RWPE1 (cell line): ENCODE measurements at regions not wholly inside any gene's neighbourhood (a gene's known extent, or its start where the extent isn't known, plus 50 kb on each side); places are given as distances from the start of the nearest gene placed in this dataset.
A peak's percentile ranks its signal among the peaks of the same experiment; 100 is the strongest.

Experiments
- CTCF ChIA-PET: fragments of 350-600 bp; sonication (Branson Sonifier 250); formaldehyde crosslinking; extraction: SDS; loops from one replicate; lab custom pipeline; 2021; lab: Yijun Ruan, JAX
- POLR2A ChIA-PET: fragments of 400-600 bp; formaldehyde crosslinking; extraction: SDS; loops from one replicate; lab custom pipeline; 2020; ENCODE audit warnings: antibody characterized with exemption; ENCODE audit not compliant: low non-redundant PET; lab: Yijun Ruan, JAX
- DNase-seq: peaks from one replicate; pipeline ENCODE4 v3.0.0; 2012; ENCODE audit warnings: low spot score
- H3K27ac ChIP-seq: fragments of 450-650 bp; 2 replicates; pipeline ENCODE4 v1.5.1; 2017
- CTCF ChIP-seq: fragments of 450-650 bp; conservative IDR thresholded peaks from 2 replicates; pipeline ENCODE4 v1.5.1; 2017; ENCODE audit warnings: low read depth, mild to moderate bottlenecking

DNA sequence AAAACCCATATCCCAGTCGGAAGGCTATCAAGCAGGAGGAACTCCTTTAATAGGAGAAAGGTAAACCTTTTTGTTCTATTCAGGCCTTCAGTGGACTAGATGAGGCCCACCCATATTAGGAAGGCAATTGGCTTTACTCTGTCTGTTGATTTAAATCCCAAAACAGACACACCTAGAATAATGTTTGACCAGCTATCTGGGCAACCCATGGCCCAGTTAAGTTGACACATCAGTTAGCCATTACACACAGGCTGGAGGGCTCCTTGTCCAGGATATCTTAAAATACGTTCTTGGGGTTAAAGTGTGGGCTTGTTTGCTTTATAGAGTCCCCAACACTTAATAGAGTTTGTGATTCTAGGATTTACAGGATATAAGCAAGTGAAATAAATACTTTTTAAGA lies 339.0 kb upstream of the PRKCQ start:
- no peak for TF ChIP-seq CTCF
- DNase-seq: no peak
- CTCF ChIA-PET: no interaction called here
- no peak overlapping the region for H3K27ac ChIP-seq
- POLR2A ChIA-PET: no interaction called here

DNA sequence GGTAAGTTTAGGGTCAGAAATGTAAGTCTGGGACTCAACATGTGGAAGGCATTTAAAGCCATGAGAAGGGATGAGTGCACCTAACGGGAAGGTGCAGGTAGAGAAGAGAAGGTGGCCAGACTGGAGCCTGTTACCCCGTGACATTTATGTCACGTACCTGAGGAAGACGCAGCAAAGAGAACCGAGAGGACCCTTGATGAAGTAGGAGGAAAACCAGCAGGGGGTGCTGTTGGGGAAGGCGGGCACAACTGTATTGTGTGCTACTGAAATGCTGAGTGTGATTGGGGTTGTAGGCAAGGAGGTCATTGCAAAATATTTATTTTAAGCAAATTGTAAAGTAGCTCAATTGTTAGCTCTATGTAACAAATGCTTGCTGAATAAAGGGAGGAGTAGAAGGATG lies 338.2 kb upstream of the PRKCQ start:
- no peak for DNase-seq
- no peak for TF ChIP-seq CTCF
- CTCF ChIA-PET: no interaction called here
- POLR2A ChIA-PET: no interaction called here
- no peak overlapping the region for H3K27ac ChIP-seq

GRCh38 chr10:6917125-6917524 lies 337.0 kb upstream of the PRKCQ start:
- DNase-seq: no peak
- no peak overlapping the region for H3K27ac ChIP-seq
- ChIA-PET POLR2A (no interaction called here), CTCF (interaction anchor here (0.6 to 1.0 kb wide), 2 partner anchors 131 to 493 kb away, joined by 3 to 4 read pairs; partner anchors contain the start of gene SFMBT2)
- TF ChIP-seq CTCF: no peak

DNA sequence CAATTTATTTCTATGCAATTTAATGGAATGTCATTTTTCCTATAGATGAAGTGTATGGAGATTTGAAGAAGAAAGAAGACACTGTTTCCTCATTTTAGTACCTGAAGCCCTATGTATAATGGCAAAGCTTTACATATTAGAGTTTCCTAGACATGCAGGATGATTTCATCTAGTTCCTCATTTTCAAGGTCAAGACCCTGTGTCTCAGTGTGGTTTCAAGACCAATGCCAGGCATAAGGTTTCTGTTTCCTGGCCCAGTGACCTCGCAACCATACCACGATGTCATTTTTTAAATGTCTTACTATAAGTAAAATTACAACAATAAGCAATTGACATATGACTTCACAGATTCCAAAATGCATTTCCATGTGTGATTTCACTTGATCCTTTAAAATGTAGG lies 336.5 kb upstream of the PRKCQ start:
- TF ChIP-seq CTCF: no peak
- POLR2A ChIA-PET: no interaction called here

DNA sequence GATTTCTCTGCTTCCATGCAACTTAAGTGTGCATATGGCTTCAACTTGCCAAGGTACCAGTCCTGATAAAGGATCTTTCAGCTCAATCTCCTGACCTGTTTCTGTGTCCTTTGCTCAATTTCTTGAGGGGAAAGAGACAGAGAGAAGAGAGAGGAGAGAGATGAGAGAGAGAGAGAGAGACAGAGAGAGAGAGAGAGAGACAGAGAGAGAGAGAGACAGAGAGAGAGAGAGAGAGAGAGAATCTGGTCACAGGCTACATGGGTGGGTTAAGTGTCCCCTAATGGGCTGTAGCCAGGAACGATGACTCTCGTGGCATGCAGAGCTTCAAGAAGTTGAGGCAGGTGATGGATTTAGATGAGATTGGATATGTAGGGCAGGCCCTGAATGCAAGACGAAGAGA lies 335.2 kb upstream of the PRKCQ start:
- H3K27ac ChIP-seq: no peak overlapping the region
- POLR2A ChIA-PET: no interaction called here
- TF ChIP-seq CTCF: no peak
- DNase-seq: no peak
- CTCF ChIA-PET: interaction anchor here (0.6 kb wide), 1 partner anchor 26 kb away, joined by 3 read pairs; no protein-coding TSS in a partner anchor

More for the DNA sequence above, 336.5 kb upstream of the PRKCQ start:
- no peak for DNase-seq
- no peak overlapping the region for H3K27ac ChIP-seq
- CTCF ChIA-PET: interaction anchor here (1.0 kb wide), 1 partner anchor 494 kb away, joined by 4 read pairs; the partner anchor contains the start of gene SFMBT2

GRCh38 chr10:6912929-6913328 lies 332.9 kb upstream of the PRKCQ start:
- DNase-seq: no peak
- ChIA-PET CTCF (interaction anchor here (0.6 kb wide), 1 partner anchor 212 kb away, joined by 3 read pairs; no protein-coding TSS in a partner anchor), POLR2A (no interaction called here)
- no peak overlapping the region for H3K27ac ChIP-seq
- no peak for TF ChIP-seq CTCF

DNA sequence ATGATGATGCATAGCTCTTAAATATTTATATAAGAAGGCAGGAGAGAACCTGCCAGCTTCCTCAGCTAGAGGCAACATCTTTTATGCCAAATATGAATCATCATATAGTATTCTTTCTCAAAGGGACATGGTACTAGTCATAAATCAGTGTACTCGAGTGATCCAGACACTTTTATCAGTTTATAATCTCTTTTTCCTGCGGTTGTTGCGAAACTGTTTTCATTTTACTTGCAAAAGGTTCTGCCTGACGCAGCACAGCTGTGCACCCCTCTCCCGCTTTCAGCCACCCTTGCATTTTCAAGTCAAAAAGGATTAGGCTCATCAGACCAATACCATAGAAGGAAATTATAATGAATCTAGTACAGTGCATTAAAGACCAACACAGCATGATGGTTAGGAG lies 332.3 kb upstream of the PRKCQ start:
- ChIA-PET POLR2A (no interaction called here), CTCF (interaction anchor here (0.6 kb wide), 1 partner anchor 211 kb away, joined by 3 read pairs; no protein-coding TSS in a partner anchor)
- H3K27ac ChIP-seq: peak overlapping the region; percentile 94
- DNase-seq: peak; percentile 86
- no peak for TF ChIP-seq CTCF
